MM.1S (cell line): ENCODE measurements at regions not wholly inside any gene's neighbourhood (a gene's known extent, or its start where the extent isn't known, plus 50 kb on each side); places are given as distances from the start of the nearest gene placed in this dataset.

Experiments
- DNase-seq: peaks from one replicate; pipeline ENCODE4 v3.0.0-alpha.2; 2015
- H2AFZ ChIP-seq: fragments of 300-600 bp; sonication (generic); 2 replicates; pipeline ENCODE4 v1.6.0; 2016; ENCODE audit warnings: antibody characterized with exemption, low read length
- H3F3A ChIP-seq: fragments of 300-600 bp; sonication (generic); 2 replicates; pipeline ENCODE4 v1.6.1; 2016; ENCODE audit warnings: mild to moderate bottlenecking, antibody characterized with exemption, low read length, moderate library complexity, mixed read lengths; ENCODE audit not compliant: insufficient read depth
- H3K27ac ChIP-seq: fragments of 300-600 bp; sonication (generic); 2 replicates; pipeline ENCODE4 v1.5.1; 2016; ENCODE audit warnings: mild to moderate bottlenecking, low read length
- H3K27me3 ChIP-seq: fragments of 300-600 bp; sonication (generic); replicated peaks from 2 replicates; pipeline ENCODE4 v1.6.0; 2016; ENCODE audit warnings: low read length; ENCODE audit not compliant: insufficient read depth
- H3K36me3 ChIP-seq: fragments of 300-600 bp; sonication (generic); replicated peaks from 2 replicates; pipeline ENCODE4 v1.6.1; 2016; ENCODE audit warnings: mild to moderate bottlenecking, low read length, mixed read lengths; ENCODE audit not compliant: insufficient read depth
- H3K4me1 ChIP-seq: fragments of 300-600 bp; sonication (generic); 2 replicates; pipeline ENCODE4 v1.6.1; 2016; ENCODE audit warnings: low read length, mixed read lengths
- H3K4me2 ChIP-seq: fragments of 300-600 bp; sonication (generic); 2 replicates; pipeline ENCODE4 v1.6.0; 2016; ENCODE audit warnings: low read depth, low read length
- H3K4me3 ChIP-seq: fragments of 300-600 bp; sonication (generic); 2 replicates; pipeline ENCODE4 v1.5.1; 2016; ENCODE audit warnings: low read length, mixed read lengths
- H3K79me2 ChIP-seq: fragments of 300-600 bp; sonication (generic); 2 replicates; pipeline ENCODE4 v1.6.1; 2016; ENCODE audit warnings: mixed run types, low read length, mixed read lengths
- H3K9ac ChIP-seq: fragments of 300-600 bp; sonication (generic); 2 replicates; pipeline ENCODE4 v1.6.1; 2016; ENCODE audit warnings: low read length, mixed read lengths
- H3K9me2 ChIP-seq: fragments of 300-600 bp; sonication (generic); replicated peaks from 2 replicates; pipeline ENCODE4 v1.6.1; 2016; ENCODE audit warnings: mild to moderate bottlenecking, low read length, mixed read lengths; ENCODE audit not compliant: insufficient read depth
- H3K9me3 ChIP-seq: fragments of 300-600 bp; sonication (generic); replicated peaks from 2 replicates; pipeline ENCODE4 v1.6.1; 2016; ENCODE audit warnings: mild to moderate bottlenecking, low read length, mixed read lengths; ENCODE audit not compliant: insufficient read depth
- H4K20me1 ChIP-seq: fragments of 300-600 bp; sonication (generic); 2 replicates; pipeline ENCODE4 v1.6.1; 2016; ENCODE audit warnings: mild to moderate bottlenecking, low read length, moderate library complexity, mixed read lengths; ENCODE audit not compliant: insufficient read depth
- CTCF ChIP-seq: fragments of 300-600 bp; sonication (generic); IDR thresholded peaks from 2 replicates; pipeline ENCODE4 v1.5.1; 2016; ENCODE audit warnings: antibody characterized with exemption, low read length, mixed read lengths
- EZH2 ChIP-seq: fragments of 300-600 bp; sonication (generic); optimal IDR thresholded peaks from 2 replicates; pipeline ENCODE3; 2017; ENCODE audit warnings: low read depth, mild to moderate bottlenecking, antibody characterized with exemption, low read length, mixed read lengths
- EZH2phosphoT487 ChIP-seq: fragments of 300-600 bp; sonication (generic); IDR thresholded peaks from 2 replicates; pipeline ENCODE4 v1.6.1; 2018; ENCODE audit warnings: antibody characterized with exemption, low read length

- Histone ChIP-seq H3K36me3 (no peaks in the 10 kb centered on the region), H4K20me1 (no peaks in the 10 kb centered on the region), H3K27me3 (no peaks in the 10 kb centered on the region), H3K4me2 (no peak overlapping the region), H2AFZ (no peak overlapping the region), H3K4me1 (peaks cover 30% of the 10 kb centered on the region), H3K9ac (no peak overlapping the region), H3K9me3 (no peaks in the 10 kb centered on the region), H3K9me2 (no peaks in the 10 kb centered on the region), H3F3A (peaks cover 6% of the 10 kb centered on the region; the same call in 1 of the 2 replicates), H3K27ac (no peak overlapping the region), H3K4me3 (no peak overlapping the region), H3K79me2 (no peaks in the 10 kb centered on the region)
- no peak for TF ChIP-seq EZH2phosphoT487
- no peak for DNase-seq
These were observed 224.5 kb upstream of the RFX3 start for GRCh38 chr9:3750321-3750720.

GRCh38 chr9:3746296-3747275, 220.8 kb upstream of the RFX3 start:
- Histone ChIP-seq H3K9ac (no peak overlapping the region), H3K36me3 (no peaks in the 10 kb centered on the region), H3K9me2 (no peaks in the 10 kb centered on the region), H3K79me2 (no peaks in the 10 kb centered on the region), H3K4me3 (no peak overlapping the region), H3K4me2 (no peak overlapping the region), H3K4me1 (peaks cover 20% of the 10 kb centered on the region), H3K27ac (no peak overlapping the region), H3K27me3 (no peaks in the 10 kb centered on the region), H3F3A (peaks cover 6% of the 10 kb centered on the region; the same call in 1 of the 2 replicates), H3K9me3 (no peaks in the 10 kb centered on the region), H4K20me1 (no peaks in the 10 kb centered on the region), H2AFZ (no peak overlapping the region)
- TF ChIP-seq CTCF (no peak), EZH2phosphoT487 (no peak), EZH2 (no peak)
- DNase-seq, result no peak

GRCh38 chr9:3743901-3744413, 218.2 kb upstream of the RFX3 start:
- no peak overlapping the region for H2AFZ ChIP-seq
- no peak for DNase-seq
- TF ChIP-seq CTCF (no peak), EZH2 (no peak), EZH2phosphoT487 (no peak)

More at GRCh38 chr9:3743901-3744413, 218.2 kb upstream of the RFX3 start:
- peaks cover 14% of the 10 kb centered on the region; the same call in 1 of the 2 replicates for H3K4me1 ChIP-seq
- no peaks in the 10 kb centered on the region for H3K36me3 ChIP-seq
- H3K9me3 ChIP-seq, result no peaks in the 10 kb centered on the region
- no peaks in the 10 kb centered on the region for H3F3A ChIP-seq
- no peak overlapping the region for H3K4me3 ChIP-seq
- no peaks in the 10 kb centered on the region for H3K79me2 ChIP-seq
- no peaks in the 10 kb centered on the region for H3K9me2 ChIP-seq
- H3K4me2 ChIP-seq, result no peak overlapping the region
- no peaks in the 10 kb centered on the region for H3K27me3 ChIP-seq
- no peak overlapping the region for H3K9ac ChIP-seq
- no peak overlapping the region for H3K27ac ChIP-seq
- H4K20me1 ChIP-seq, result no peaks in the 10 kb centered on the region
